GM19239 (cell line): ENCODE measurements at regions not wholly inside any gene's neighbourhood (a gene's known extent, or its start where the extent isn't known, plus 50 kb on each side); places are given as distances from the start of the nearest gene placed in this dataset.

Experiments used
- DNase-seq: peaks from one replicate; pipeline ENCODE4 v3.0.0; 2011; ENCODE audit warnings: low spot score; ENCODE audit not compliant: insufficient read length
- FAIRE-seq: peaks from 2 replicates; lab custom pipeline; 2011; peaks lifted over from hg19 to GRCh38; lab: Jason Lieb, UNC

GRCh38 chr5:58227858-58228257 is 232.0 kb downstream of the PLK2 start:
- FAIRE-seq (no peak), DNase-seq (no peak)

GRCh38 chr5:58224661-58225060 is 235.2 kb downstream of the PLK2 start:
- FAIRE-seq (no peak), DNase-seq (no peak)

DNA sequence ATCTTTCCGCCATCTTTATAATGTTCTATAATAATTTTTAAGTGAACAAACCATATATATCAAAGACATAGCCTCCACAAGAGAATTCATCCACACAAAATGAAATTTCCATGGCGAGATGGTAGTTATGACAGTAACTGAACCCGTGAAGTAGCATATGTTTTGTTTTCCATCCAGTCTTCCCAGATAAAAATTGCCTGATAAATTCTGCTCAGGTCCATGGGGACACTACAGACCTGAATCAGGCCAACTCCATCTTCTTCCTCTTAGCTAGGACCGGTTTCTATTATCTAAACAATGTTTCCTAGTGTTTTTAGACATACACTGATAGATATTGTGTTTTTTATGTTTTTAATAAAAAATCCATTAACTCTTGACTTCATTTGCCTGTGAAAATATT is 235.7 kb downstream of the PLK2 start:
- DNase-seq (no peak), FAIRE-seq (no peak)

- DNase-seq (no peak), FAIRE-seq (no peak)
These were observed 244.5 kb downstream of the PLK2 start for GRCh38 chr5:58215364-58215763.

DNA sequence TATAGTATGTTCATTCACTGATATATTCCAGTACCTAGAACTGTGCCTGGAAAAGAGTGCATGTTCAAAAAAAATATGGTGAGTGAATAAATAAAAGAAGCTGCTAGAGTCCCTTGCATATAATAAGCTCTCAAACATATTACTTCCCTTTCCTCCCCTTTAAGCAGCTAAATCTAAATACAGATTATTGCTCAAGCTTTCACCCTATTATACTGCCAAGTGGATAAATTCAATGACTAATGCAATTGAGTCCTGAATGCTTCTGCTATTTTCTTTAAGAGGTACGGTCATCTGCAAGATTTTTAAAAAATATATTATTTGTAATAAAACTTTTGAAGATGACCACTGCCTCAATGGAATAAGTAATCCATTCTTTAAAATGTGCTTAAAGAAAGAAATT is 248.4 kb downstream of the PLK2 start:
- no peak for DNase-seq
- FAIRE-seq = no peak

GRCh38 chr5:58208674-58209073 is 251.2 kb downstream of the PLK2 start:
- DNase-seq (no peak), FAIRE-seq (no peak)

- FAIRE-seq (no peak), DNase-seq (no peak)
These were observed 252.8 kb downstream of the PLK2 start for GRCh38 chr5:58207076-58207475.

DNA sequence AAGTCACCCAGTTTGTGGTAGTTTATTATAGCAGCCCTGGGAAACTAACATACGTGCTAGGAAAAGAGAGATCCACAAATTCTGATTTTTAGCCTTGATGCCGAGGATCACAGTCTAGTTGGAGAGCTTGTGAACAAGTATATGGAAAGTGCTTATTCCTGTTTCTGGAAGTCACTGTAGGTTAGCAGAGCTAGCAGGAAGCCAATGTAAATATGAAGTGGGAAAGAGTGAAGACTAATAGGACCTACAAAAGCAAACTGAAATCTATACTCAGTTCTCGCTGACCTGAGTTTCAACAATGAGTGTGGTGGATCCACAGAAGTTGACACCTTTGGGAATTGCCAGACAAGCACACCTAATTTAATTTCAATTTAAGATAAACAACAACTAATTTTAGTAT is 254.9 kb downstream of the PLK2 start:
- DNase-seq (no peak), FAIRE-seq (no peak)

- DNase-seq = no peak
- no peak for FAIRE-seq
These were observed 256.9 kb downstream of the PLK2 start for GRCh38 chr5:58202941-58203444.

- FAIRE-seq (no peak), DNase-seq (no peak)
These were observed 257.8 kb downstream of the PLK2 start for GRCh38 chr5:58201922-58202648.

GRCh38 chr5:58200451-58200850 is 259.4 kb downstream of the PLK2 start:
- FAIRE-seq (no peak), DNase-seq (no peak)

GRCh38 chr5:58199087-58199486 is 260.8 kb downstream of the PLK2 start:
- FAIRE-seq (no peak), DNase-seq (no peak)

DNA sequence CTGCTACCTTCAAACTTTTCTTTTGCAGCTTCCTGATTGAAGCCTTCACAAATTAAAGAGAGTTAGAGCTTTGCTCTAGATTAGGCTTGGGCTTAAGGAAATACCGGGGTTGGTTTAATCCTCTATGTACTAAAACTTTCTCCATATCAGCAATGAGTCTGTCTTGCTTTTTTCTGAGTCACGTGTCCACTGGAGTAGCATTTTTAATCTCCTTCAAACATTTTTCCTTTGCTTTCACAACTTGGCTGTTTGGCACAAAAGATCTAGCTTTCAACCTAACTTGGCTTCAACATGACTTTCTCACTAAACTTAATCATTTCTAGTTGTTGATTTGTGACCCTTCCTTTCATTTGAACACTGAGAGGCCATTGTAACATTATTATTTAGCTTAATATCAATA is 261.6 kb downstream of the PLK2 start:
- FAIRE-seq = no peak
- no peak for DNase-seq

DNA sequence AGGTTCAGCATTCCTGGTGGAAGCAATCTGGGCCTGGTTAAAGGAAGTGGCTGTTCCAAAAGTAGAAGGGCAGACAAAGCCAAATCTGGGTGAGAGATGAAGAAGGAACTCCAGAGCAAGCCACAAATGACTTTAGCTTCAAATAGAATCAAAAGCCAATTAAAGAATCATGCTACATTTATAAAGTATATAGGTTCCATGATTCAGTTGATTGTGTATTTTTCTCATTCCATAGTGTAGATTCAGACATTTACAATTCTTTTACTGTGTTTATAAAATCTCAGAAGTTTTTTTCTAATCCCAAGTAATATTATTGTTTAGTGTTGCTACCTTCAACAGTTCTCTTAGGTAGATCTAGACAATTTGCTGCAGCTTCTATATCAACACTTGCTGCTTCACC is 262.0 kb downstream of the PLK2 start:
- DNase-seq (no peak), FAIRE-seq (no peak)

- DNase-seq (no peak), FAIRE-seq (no peak)
These were observed 268.4 kb downstream of the PLK2 start for GRCh38 chr5:58191443-58191842.

DNA sequence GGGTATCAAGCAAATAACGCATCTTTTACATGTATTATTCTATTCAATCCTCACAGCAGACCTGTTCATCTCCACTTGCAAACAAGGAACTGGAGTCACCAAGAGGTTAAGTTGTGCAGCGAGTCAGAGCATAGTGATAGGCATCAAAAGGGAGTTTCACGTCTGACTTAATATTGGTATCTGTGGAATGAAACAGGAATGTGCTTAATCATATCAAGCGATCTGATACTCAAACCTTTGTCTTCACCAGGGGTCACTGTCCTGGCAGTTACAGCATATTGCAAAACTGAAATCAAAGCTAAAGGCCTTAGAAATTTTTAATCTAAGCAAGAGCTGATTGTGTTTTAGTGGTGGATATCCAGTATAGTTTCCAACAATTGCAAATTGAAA is 271.6 kb downstream of the PLK2 start:
- DNase-seq (no peak), FAIRE-seq (no peak)

DNA sequence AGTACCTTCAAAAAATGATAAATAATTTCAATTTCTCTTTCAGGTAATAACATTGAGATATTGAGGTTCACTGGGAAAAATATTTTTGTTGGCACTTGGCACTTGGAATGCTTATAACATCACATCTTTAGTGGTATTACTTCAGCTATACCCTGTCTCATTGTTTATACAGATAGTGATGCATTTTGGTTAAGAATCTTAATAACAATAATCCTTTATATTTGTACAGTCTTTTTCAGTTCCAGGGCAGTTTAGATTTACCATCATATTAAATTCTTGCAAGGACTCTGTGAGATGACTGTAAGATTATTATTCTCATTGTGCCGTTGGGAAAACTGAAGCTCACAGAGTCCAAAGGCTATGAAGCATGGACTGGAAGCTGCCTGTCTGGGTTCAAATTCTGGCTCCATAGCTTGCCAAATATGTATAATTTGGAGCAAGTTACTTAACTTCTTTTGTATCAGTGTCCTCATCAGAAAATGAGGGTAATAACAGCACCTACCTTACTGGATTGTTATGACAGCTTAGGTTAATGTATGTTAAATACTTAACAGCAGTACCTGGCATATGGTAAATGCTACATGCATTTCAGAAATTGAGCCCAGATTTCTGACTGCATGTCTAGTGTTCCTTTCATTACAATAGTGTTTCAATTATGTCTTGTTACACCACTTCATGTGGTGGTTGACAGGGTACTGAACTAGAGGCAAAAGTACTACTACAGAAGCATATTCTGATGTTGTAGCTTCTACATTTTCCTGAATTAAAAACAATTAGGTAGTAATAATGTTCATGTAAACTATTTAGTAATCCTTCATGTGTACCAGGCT is 272.2 kb downstream of the PLK2 start:
- DNase-seq (no peak), FAIRE-seq (no peak)

- FAIRE-seq = no peak
- no peak for DNase-seq
These were observed 274.1 kb downstream of the PLK2 start for GRCh38 chr5:58185801-58186200.

GRCh38 chr5:58185397-58185796 is 274.5 kb downstream of the PLK2 start:
- DNase-seq (no peak), FAIRE-seq (no peak)

DNA sequence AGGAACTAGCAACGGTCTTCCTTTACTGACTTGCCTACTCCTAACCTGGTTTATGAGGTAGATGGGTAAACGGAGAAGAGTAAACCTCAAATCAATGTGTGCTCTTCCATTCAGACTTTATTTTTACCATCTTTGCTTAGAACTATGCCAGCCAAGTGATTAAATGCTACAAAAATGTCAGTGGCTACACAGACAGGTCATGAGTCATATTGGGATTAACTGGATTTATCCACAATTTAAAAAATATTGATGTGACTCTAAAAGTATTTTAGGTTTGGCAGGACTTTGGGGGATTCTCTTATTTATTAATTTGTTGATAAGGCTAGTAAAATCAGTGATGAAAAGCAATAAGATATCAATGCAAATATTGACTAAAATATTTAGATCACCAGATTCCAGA is 275.0 kb downstream of the PLK2 start:
- no peak for DNase-seq
- FAIRE-seq = no peak

DNA sequence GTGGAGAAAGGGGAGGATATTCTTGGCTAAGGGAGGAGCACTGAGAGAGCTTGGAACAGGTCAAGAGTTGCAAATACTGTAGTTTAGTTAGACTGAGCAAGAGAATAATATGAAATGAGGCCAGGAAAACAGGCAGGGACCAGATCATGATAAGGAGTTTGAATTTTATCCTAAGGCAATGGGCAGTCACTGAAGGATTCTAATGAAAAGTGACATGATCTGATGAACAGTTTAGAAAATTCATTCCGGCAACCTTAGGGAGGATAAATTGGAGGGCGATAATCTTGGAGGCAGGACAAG is 276.1 kb downstream of the PLK2 start:
- FAIRE-seq (no peak), DNase-seq (no peak)
